ENCODE measurements at regions not wholly inside any gene's neighbourhood (a gene's known extent, or its start where the extent isn't known, plus 50 kb on each side); places are given as distances from the start of the nearest gene placed in this dataset.

GRCh38 chr16:55078699-55079410 lies 148.2 kb downstream of the IRX5 start:
- TF ChIP-seq CTCF (IDR thresholded peaks at IDR 0.05; ENCODE audit: low read depth, low read length): no peak
- H3K4me3 ChIP-seq (ENCODE audit: low read depth, low read length): no peak overlapping the region
- DNase-seq (ENCODE audit: low read depth, low spot score): no peak
- in situ Hi-C loops (cut with HindIII; ENCODE audit: low sequenced_read_pairs): no loop called here

DNA sequence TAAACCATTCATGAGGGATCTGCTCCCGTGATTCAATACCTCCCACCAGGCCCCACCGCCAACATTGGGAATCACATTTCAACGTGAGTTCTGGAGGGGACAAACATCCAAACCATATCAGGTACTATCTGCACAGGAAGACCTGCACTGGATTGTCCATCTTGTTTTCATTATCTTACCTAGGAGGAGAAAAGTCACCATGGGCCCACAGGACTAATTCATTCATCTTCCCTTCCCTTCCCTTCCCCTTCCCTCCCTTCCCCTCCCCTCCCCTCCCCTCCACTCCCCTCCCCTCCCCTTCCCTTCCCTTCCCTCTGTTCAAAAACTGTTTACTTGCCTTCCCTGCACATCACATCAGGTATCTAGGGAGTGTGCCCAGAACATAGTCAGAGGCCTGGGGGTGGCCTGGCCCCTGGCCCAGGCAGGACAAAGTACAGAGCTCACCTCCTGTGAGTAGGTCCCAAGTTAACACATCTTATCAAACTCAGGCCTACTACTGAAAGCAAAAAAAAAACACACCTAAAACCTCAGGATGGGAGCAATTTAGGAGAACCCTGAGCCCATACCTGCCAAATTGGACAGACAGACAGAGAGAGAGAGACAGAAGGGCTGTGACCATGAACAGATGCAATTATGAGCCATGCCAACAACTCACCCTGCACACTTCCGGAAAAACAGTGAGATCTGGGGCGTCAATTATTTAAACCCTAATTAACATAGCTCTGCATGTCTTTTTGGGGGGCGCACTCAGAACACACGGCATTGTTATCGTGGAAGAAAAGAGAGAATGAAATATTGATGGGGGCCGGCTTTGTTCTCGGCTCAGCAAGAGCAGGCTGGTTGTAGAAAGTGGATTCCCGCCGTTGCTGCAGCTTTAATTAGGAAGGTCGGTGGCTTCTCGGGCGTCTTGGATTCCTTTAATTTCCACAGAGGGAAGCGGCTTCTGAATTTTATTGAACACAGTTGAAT lies 151.2 kb downstream of the IRX5 start:
- no peak for TF ChIP-seq CTCF (IDR thresholded peaks at IDR 0.05; ENCODE audit: low read depth, low read length)
- DNase-seq (ENCODE audit: low read depth, low spot score): no peak
- H3K4me3 ChIP-seq (ENCODE audit: low read depth, low read length): no peak overlapping the region
- in situ Hi-C loops (cut with HindIII; ENCODE audit: low sequenced_read_pairs): no loop called here

DNA sequence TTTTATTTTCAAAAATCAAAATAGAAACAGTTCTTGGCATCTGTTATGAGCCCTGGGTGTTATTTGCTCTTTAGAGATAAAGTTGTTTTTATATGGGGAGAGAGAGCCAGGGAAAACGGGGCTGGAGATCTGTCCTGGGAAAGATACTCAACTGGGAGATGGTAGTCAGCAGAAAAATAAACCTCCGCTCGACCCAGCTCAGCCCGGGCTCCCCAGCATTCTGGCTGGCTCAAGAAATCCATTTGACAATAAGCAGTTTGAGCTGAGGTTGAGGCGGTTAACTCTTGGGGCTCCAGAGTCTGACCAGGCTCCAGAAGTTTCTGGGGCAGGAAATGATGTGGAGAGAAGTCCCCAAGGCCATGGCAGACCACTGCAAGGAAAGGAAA lies 151.9 kb downstream of the IRX5 start:
- no peak for DNase-seq (ENCODE audit: low read depth, low spot score)
- in situ Hi-C loops (cut with HindIII; ENCODE audit: low sequenced_read_pairs): no loop called here
- TF ChIP-seq CTCF (IDR thresholded peaks at IDR 0.05; ENCODE audit: low read depth, low read length): no peak
- no peak overlapping the region for H3K4me3 ChIP-seq (ENCODE audit: low read depth, low read length)

GRCh38 chr16:55083052-55083451 lies 152.4 kb downstream of the IRX5 start:
- in situ Hi-C loops (cut with HindIII; ENCODE audit: low sequenced_read_pairs): no loop called here
- no peak for TF ChIP-seq CTCF (IDR thresholded peaks at IDR 0.05; ENCODE audit: low read depth, low read length)
- no peak overlapping the region for H3K4me3 ChIP-seq (ENCODE audit: low read depth, low read length)
- DNase-seq (ENCODE audit: low read depth, low spot score): no peak

- in situ Hi-C loops (cut with HindIII; ENCODE audit: low sequenced_read_pairs): no loop called here
- no peak for DNase-seq (ENCODE audit: low read depth, low spot score)
- H3K4me3 ChIP-seq (ENCODE audit: low read depth, low read length): no peak overlapping the region
- TF ChIP-seq CTCF (IDR thresholded peaks at IDR 0.05; ENCODE audit: low read depth, low read length): no peak
Observed at GRCh38 chr16:55088098-55088497, 157.4 kb downstream of the IRX5 start.

- DNase-seq (ENCODE audit: low read depth, low spot score): no peak
- in situ Hi-C loops (cut with HindIII; ENCODE audit: low sequenced_read_pairs): no loop called here
- H3K4me3 ChIP-seq (ENCODE audit: low read depth, low read length): no peak overlapping the region
- no peak for TF ChIP-seq CTCF (IDR thresholded peaks at IDR 0.05; ENCODE audit: low read depth, low read length)
Observed at GRCh38 chr16:55089600-55089999, 158.9 kb downstream of the IRX5 start.
